ENCODE measurements at regions not wholly inside any gene's neighbourhood (a gene's known extent, or its start where the extent isn't known, plus 50 kb on each side); places are given as distances from the start of the nearest gene placed in this dataset.

DNA sequence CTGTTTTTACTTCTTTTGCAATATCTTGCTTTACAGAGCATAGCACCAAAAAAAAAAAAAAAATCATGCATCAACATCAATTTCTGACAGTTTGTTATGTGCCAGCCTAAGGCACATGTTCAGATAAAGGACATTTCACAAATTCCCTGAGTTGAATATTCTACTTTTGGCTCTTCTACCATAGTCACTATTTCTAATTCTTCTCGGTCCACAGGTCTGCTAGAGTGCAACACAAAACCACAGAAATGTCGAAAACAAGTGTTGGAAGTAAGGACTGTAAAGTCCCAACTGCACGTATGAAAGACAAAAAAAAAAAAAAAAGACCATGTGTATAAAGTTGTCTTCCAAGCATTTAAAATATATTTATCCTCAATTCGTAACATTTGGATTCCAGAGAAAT lies 494.2 kb upstream of the INTU start:
- Histone ChIP-seq H3K4me1 (ENCODE audit: control insufficient read depth, extremely low read depth, insufficient read depth, low read length) (no peaks in the 10 kb centered on the region), H3K36me3 (ENCODE audit: control insufficient read depth in 2 of 2, extremely low read depth in 1 of 2, insufficient read depth in 2 of 2, low read length in 2 of 2) (no peaks in the 10 kb centered on the region), H3K9me3 (replicated peaks; ENCODE audit: control insufficient read depth, insufficient read depth, low read length) (no peaks in the 10 kb centered on the region), H3K4me3 (replicated peaks in 1 of 3; ENCODE audit: insufficient read depth in 1 of 3, low read depth in 1 of 3, low read length in 3 of 3) (no peak overlapping the region), H3K4me2 (ENCODE audit: insufficient read depth, low read length) (no peak overlapping the region), H4K20me1 (replicated peaks; ENCODE audit: control insufficient read depth, extremely low read depth, insufficient read depth, low read length) (no peaks in the 10 kb centered on the region), H3K9ac (replicated peaks; ENCODE audit: extremely low read depth, insufficient read depth, low read length) (no peak overlapping the region), H3K27ac (ENCODE audit: insufficient read depth, low read depth, low read length) (no peak overlapping the region), H3K9me1 (replicated peaks; ENCODE audit: control insufficient read depth, extremely low read depth, insufficient read depth, low read length) (no peaks in the 10 kb centered on the region), H3K27me3 (ENCODE audit: control insufficient read depth in 2 of 2, insufficient read depth in 2 of 2, low read length in 2 of 2) (no peaks in the 10 kb centered on the region), H3K79me2 (ENCODE audit: control insufficient read depth, insufficient read depth, low read length) (no peaks in the 10 kb centered on the region), H2AFZ (ENCODE audit: low read depth, low read length) (no peak overlapping the region)
- DNase-seq (ENCODE audit: low read depth, low spot score) = no peak
- POLR2A ChIA-PET = no interaction called here
- no TSS peak for BruUV-seq (replicated peaks)
- dilution Hi-C loops (cut with MboI; ENCODE audit: extremely low pct_ligation_motif_present, low sequenced_read_pairs) (no loop called here), intact Hi-C loops (cut with micrococcal nuclease) (no loop called here)
- FAIRE-seq = no peak
- CTCF ChIA-PET = no interaction called here
- TF ChIP-seq EZH2 (IDR thresholded peaks at IDR 0.05; ENCODE audit: borderline replicate concordance, low read depth, low read length, severe bottlenecking) = no peak
- TF ChIP-seq, protein P1, sequence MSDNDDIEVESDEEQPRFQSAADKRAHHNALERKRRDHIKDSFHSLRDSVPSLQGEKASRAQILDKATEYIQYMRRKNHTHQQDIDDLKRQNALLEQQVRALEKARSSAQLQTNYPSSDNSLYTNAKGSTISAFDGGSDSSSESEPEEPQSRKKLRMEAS (IDR thresholded peaks at IDR 0.05; ENCODE audit: insufficient read depth, insufficient read length) = no peak
- TF ChIP-seq GATA2 (IDR thresholded peaks at IDR 0.05; ENCODE audit: insufficient read depth, insufficient read length, low read depth, low read length) = no peak
- no peak for TF ChIP-seq POLR2AphosphoS5 (IDR thresholded peaks at IDR 0.05; ENCODE audit: insufficient read depth, low read depth, low read length)
- TF ChIP-seq, protein P2, sequence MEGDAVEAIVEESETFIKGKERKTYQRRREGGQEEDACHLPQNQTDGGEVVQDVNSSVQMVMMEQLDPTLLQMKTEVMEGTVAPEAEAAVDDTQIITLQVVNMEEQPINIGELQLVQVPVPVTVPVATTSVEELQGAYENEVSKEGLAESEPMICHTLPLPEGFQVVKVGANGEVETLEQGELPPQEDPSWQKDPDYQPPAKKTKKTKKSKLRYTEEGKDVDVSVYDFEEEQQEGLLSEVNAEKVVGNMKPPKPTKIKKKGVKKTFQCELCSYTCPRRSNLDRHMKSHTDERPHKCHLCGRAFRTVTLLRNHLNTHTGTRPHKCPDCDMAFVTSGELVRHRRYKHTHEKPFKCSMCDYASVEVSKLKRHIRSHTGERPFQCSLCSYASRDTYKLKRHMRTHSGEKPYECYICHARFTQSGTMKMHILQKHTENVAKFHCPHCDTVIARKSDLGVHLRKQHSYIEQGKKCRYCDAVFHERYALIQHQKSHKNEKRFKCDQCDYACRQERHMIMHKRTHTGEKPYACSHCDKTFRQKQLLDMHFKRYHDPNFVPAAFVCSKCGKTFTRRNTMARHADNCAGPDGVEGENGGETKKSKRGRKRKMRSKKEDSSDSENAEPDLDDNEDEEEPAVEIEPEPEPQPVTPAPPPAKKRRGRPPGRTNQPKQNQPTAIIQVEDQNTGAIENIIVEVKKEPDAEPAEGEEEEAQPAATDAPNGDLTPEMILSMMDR (IDR thresholded peaks at IDR 0.05; ENCODE audit: extremely low read depth in 1 of 2, insufficient read depth in 1 of 2, low read depth in 1 of 2, low read length in 2 of 2) = no peak
- TF ChIP-seq POLR2A (IDR thresholded peaks at IDR 0.05; ENCODE audit: low read depth, low read length) = no peak
- no peak for TF ChIP-seq JUN (IDR thresholded peaks at IDR 0.05; ENCODE audit: borderline replicate concordance, insufficient read depth, insufficient read length, low read depth)
- TF ChIP-seq MYC (IDR thresholded peaks at IDR 0.05; ENCODE audit: low read depth, low read length) = no peak
